ENCODE measurements at regions not wholly inside any gene's neighbourhood (a gene's known extent, or its start where the extent isn't known, plus 50 kb on each side); places are given as distances from the start of the nearest gene placed in this dataset.
"Not testable (repeated sequence)": the region's sequence is repeated elsewhere in the genome, so short reads cannot be mapped to it uniquely, and the experiment has no call there.

GRCh38 chr17:30669217-30669649 lies 155.3 kb downstream of the CRLF3 start:
- not testable (repeated sequence) for H3K27me3 ChIP-seq (ENCODE audit: control insufficient read depth, insufficient read depth, low read length); H3K4me1 ChIP-seq (ENCODE audit: control insufficient read depth, extremely low read depth, insufficient read depth, low read length); H2AFZ ChIP-seq (ENCODE audit: low read length); H3K36me3 ChIP-seq (ENCODE audit: control insufficient read depth, insufficient read depth, low read length); H3K9ac ChIP-seq (ENCODE audit: insufficient read depth, low read length); H3K4me3 ChIP-seq (replicated peaks in 1 of 4; ENCODE audit: control extremely low read depth in 1 of 4, insufficient read depth in 1 of 4, low read depth in 3 of 4, low read length in 4 of 4); H3K9me3 ChIP-seq (ENCODE audit: control insufficient read depth, insufficient read depth, low read depth, low read length); H3K27ac ChIP-seq (ENCODE audit: insufficient read depth, low read length); DNase-seq (ENCODE audit: low read depth in 2 of 2); H3K79me2 ChIP-seq (ENCODE audit: control insufficient read depth, insufficient read depth, low read length); H3K4me2 ChIP-seq (ENCODE audit: extremely low read depth, insufficient read depth, low read length); H4K20me1 ChIP-seq (ENCODE audit: control insufficient read depth, extremely low read depth, insufficient read depth, low read length)

- H3K36me3 ChIP-seq (ENCODE audit: control insufficient read depth, insufficient read depth, low read length); H3K27ac ChIP-seq (ENCODE audit: insufficient read depth, low read length); H3K4me2 ChIP-seq (ENCODE audit: extremely low read depth, insufficient read depth, low read length); H4K20me1 ChIP-seq (ENCODE audit: control insufficient read depth, extremely low read depth, insufficient read depth, low read length); H3K9me3 ChIP-seq (ENCODE audit: control insufficient read depth, insufficient read depth, low read depth, low read length); H3K27me3 ChIP-seq (ENCODE audit: control insufficient read depth, insufficient read depth, low read length); H3K4me1 ChIP-seq (ENCODE audit: control insufficient read depth, extremely low read depth, insufficient read depth, low read length); H3K79me2 ChIP-seq (ENCODE audit: control insufficient read depth, insufficient read depth, low read length); H3K9ac ChIP-seq (ENCODE audit: insufficient read depth, low read length); DNase-seq (ENCODE audit: low read depth in 2 of 2); H2AFZ ChIP-seq (ENCODE audit: low read length); H3K4me3 ChIP-seq (replicated peaks in 1 of 4; ENCODE audit: control extremely low read depth in 1 of 4, insufficient read depth in 1 of 4, low read depth in 3 of 4, low read length in 4 of 4): not testable (repeated sequence)
These were observed 155.9 kb downstream of the CRLF3 start for GRCh38 chr17:30668360-30669181.

GRCh38 chr17:30667657-30668359 lies 156.7 kb downstream of the CRLF3 start:
- H3K27me3 ChIP-seq (ENCODE audit: control insufficient read depth, insufficient read depth, low read length); H2AFZ ChIP-seq (ENCODE audit: low read length); H3K4me2 ChIP-seq (ENCODE audit: extremely low read depth, insufficient read depth, low read length); H3K27ac ChIP-seq (ENCODE audit: insufficient read depth, low read length); H3K4me1 ChIP-seq (ENCODE audit: control insufficient read depth, extremely low read depth, insufficient read depth, low read length); H3K9me3 ChIP-seq (ENCODE audit: control insufficient read depth, insufficient read depth, low read depth, low read length); H3K36me3 ChIP-seq (ENCODE audit: control insufficient read depth, insufficient read depth, low read length); H4K20me1 ChIP-seq (ENCODE audit: control insufficient read depth, extremely low read depth, insufficient read depth, low read length); H3K79me2 ChIP-seq (ENCODE audit: control insufficient read depth, insufficient read depth, low read length); H3K9ac ChIP-seq (ENCODE audit: insufficient read depth, low read length): not testable (repeated sequence)
- peak; percentile 88 to 90 for DNase-seq (ENCODE audit: low read depth in 2 of 2)
- peak overlapping the region in 2 of 4 experiments; percentile 39 to 46 for H3K4me3 ChIP-seq (replicated peaks in 1 of 4; ENCODE audit: control extremely low read depth in 1 of 4, insufficient read depth in 1 of 4, low read depth in 3 of 4, low read length in 4 of 4)

GRCh38 chr17:30666838-30667656 lies 157.4 kb downstream of the CRLF3 start:
- H3K36me3 ChIP-seq (ENCODE audit: control insufficient read depth, insufficient read depth, low read length); H3K4me2 ChIP-seq (ENCODE audit: extremely low read depth, insufficient read depth, low read length): not testable (repeated sequence)

GRCh38 chr17:30663727-30664455 lies 160.6 kb downstream of the CRLF3 start:
- H3K27ac ChIP-seq (ENCODE audit: insufficient read depth, low read length); H3K4me3 ChIP-seq (replicated peaks in 1 of 4; ENCODE audit: control extremely low read depth in 1 of 4, insufficient read depth in 1 of 4, low read depth in 3 of 4, low read length in 4 of 4); H3K4me1 ChIP-seq (ENCODE audit: control insufficient read depth, extremely low read depth, insufficient read depth, low read length); H3K36me3 ChIP-seq (ENCODE audit: control insufficient read depth, insufficient read depth, low read length); H3K79me2 ChIP-seq (ENCODE audit: control insufficient read depth, insufficient read depth, low read length); H3K27me3 ChIP-seq (ENCODE audit: control insufficient read depth, insufficient read depth, low read length); H2AFZ ChIP-seq (ENCODE audit: low read length); H3K4me2 ChIP-seq (ENCODE audit: extremely low read depth, insufficient read depth, low read length); H3K9me3 ChIP-seq (ENCODE audit: control insufficient read depth, insufficient read depth, low read depth, low read length); H4K20me1 ChIP-seq (ENCODE audit: control insufficient read depth, extremely low read depth, insufficient read depth, low read length); H3K9ac ChIP-seq (ENCODE audit: insufficient read depth, low read length): not testable (repeated sequence)
- peak; percentile 10 to 15 for DNase-seq (ENCODE audit: low read depth in 2 of 2)

More at GRCh38 chr17:30666838-30667656, 157.4 kb downstream of the CRLF3 start:
- not testable (repeated sequence) for H3K79me2 ChIP-seq (ENCODE audit: control insufficient read depth, insufficient read depth, low read length); H3K9ac ChIP-seq (ENCODE audit: insufficient read depth, low read length); DNase-seq (ENCODE audit: low read depth in 2 of 2); H4K20me1 ChIP-seq (ENCODE audit: control insufficient read depth, extremely low read depth, insufficient read depth, low read length); H3K9me3 ChIP-seq (ENCODE audit: control insufficient read depth, insufficient read depth, low read depth, low read length); H2AFZ ChIP-seq (ENCODE audit: low read length); H3K27me3 ChIP-seq (ENCODE audit: control insufficient read depth, insufficient read depth, low read length); H3K27ac ChIP-seq (ENCODE audit: insufficient read depth, low read length); H3K4me1 ChIP-seq (ENCODE audit: control insufficient read depth, extremely low read depth, insufficient read depth, low read length)
- peak overlapping the region in 2 of 4 experiments; percentile 39 to 46 for H3K4me3 ChIP-seq (replicated peaks in 1 of 4; ENCODE audit: control extremely low read depth in 1 of 4, insufficient read depth in 1 of 4, low read depth in 3 of 4, low read length in 4 of 4)

GRCh38 chr17:30657148-30657547 lies 167.3 kb downstream of the CRLF3 start:
- H2AFZ ChIP-seq (ENCODE audit: low read length) = not testable (repeated sequence)

More at GRCh38 chr17:30657148-30657547, 167.3 kb downstream of the CRLF3 start:
- not testable (repeated sequence) for DNase-seq (ENCODE audit: low read depth in 2 of 2); H3K9me3 ChIP-seq (ENCODE audit: control insufficient read depth, insufficient read depth, low read depth, low read length); H3K4me1 ChIP-seq (ENCODE audit: control insufficient read depth, extremely low read depth, insufficient read depth, low read length); H3K79me2 ChIP-seq (ENCODE audit: control insufficient read depth, insufficient read depth, low read length); H3K9ac ChIP-seq (ENCODE audit: insufficient read depth, low read length); H3K27me3 ChIP-seq (ENCODE audit: control insufficient read depth, insufficient read depth, low read length); H3K36me3 ChIP-seq (ENCODE audit: control insufficient read depth, insufficient read depth, low read length); H4K20me1 ChIP-seq (ENCODE audit: control insufficient read depth, extremely low read depth, insufficient read depth, low read length); H3K4me3 ChIP-seq (replicated peaks in 1 of 4; ENCODE audit: control extremely low read depth in 1 of 4, insufficient read depth in 1 of 4, low read depth in 3 of 4, low read length in 4 of 4); H3K27ac ChIP-seq (ENCODE audit: insufficient read depth, low read length); H3K4me2 ChIP-seq (ENCODE audit: extremely low read depth, insufficient read depth, low read length)
